HFF-Myc (cell line): ENCODE measurements at regions not wholly inside any gene's neighbourhood (a gene's known extent, or its start where the extent isn't known, plus 50 kb on each side); places are given as distances from the start of the nearest gene placed in this dataset.
"Not testable (repeated sequence)": the region's sequence is repeated elsewhere in the genome, so short reads cannot be mapped to it uniquely, and the experiment has no call there.

Experiments used
- DNase-seq: peaks from one replicate; pipeline ENCODE4 v3.0.0-alpha.2; 2011; ENCODE audit warnings: low read depth; ENCODE audit errors: extremely low read depth
- H3K4me3 ChIP-seq: replicated peaks from 2 replicates; pipeline ENCODE4 v1.5.1; 2011; ENCODE audit warnings: low read depth, mild to moderate bottlenecking, control low read depth, low read length
- CTCF ChIP-seq: IDR thresholded peaks from 2 replicates; pipeline ENCODE4 v1.5.1; 2012; ENCODE audit warnings: mild to moderate bottlenecking, low read depth, low read length, control low read depth; ENCODE audit errors: missing control alignments

GRCh38 chr7:68892236-68892635, 706.0 kb upstream of the AUTS2 start:
- DNase-seq: no peak
- no peak overlapping the region for H3K4me3 ChIP-seq
- TF ChIP-seq CTCF: no peak

GRCh38 chr7:68893411-68893810, 704.9 kb upstream of the AUTS2 start:
- no peak for DNase-seq
- H3K4me3 ChIP-seq: no peak overlapping the region
- no peak for TF ChIP-seq CTCF

- not testable (repeated sequence) for H3K4me3 ChIP-seq, DNase-seq
Observed at GRCh38 chr7:68899156-68899555, 699.1 kb upstream of the AUTS2 start.

GRCh38 chr7:68900096-68900495, 698.2 kb upstream of the AUTS2 start:
- no peak for DNase-seq
- no peak for TF ChIP-seq CTCF
- H3K4me3 ChIP-seq: no peak overlapping the region

- no peak overlapping the region for H3K4me3 ChIP-seq
- TF ChIP-seq CTCF: no peak
- no peak for DNase-seq
Observed at GRCh38 chr7:68904630-68905029, 693.6 kb upstream of the AUTS2 start.

GRCh38 chr7:68911754-68912153, 686.5 kb upstream of the AUTS2 start:
- DNase-seq: no peak
- H3K4me3 ChIP-seq: no peak overlapping the region
- no peak for TF ChIP-seq CTCF

GRCh38 chr7:68914006-68914405, 684.3 kb upstream of the AUTS2 start:
- DNase-seq: no peak

More at GRCh38 chr7:68914006-68914405, 684.3 kb upstream of the AUTS2 start:
- H3K4me3 ChIP-seq: no peak overlapping the region
- no peak for TF ChIP-seq CTCF
